22Rv1 (cell line): ENCODE measurements at regions not wholly inside any gene's neighbourhood (a gene's known extent, or its start where the extent isn't known, plus 50 kb on each side); places are given as distances from the start of the nearest gene placed in this dataset.

Experiments used
- ZFX ChIP-seq: fragments of 450-650 bp; IDR thresholded peaks from 2 replicates; pipeline ENCODE4 v1.6.1; 2017; ENCODE audit warnings: antibody characterized with exemption, borderline replicate concordance
- TF ChIP-seq, protein P1 (sequence below): fragments of 450-650 bp; IDR thresholded peaks from 2 replicates; pipeline ENCODE4 v1.5.1; 2017; ENCODE audit warnings: mild to moderate bottlenecking

DNA sequence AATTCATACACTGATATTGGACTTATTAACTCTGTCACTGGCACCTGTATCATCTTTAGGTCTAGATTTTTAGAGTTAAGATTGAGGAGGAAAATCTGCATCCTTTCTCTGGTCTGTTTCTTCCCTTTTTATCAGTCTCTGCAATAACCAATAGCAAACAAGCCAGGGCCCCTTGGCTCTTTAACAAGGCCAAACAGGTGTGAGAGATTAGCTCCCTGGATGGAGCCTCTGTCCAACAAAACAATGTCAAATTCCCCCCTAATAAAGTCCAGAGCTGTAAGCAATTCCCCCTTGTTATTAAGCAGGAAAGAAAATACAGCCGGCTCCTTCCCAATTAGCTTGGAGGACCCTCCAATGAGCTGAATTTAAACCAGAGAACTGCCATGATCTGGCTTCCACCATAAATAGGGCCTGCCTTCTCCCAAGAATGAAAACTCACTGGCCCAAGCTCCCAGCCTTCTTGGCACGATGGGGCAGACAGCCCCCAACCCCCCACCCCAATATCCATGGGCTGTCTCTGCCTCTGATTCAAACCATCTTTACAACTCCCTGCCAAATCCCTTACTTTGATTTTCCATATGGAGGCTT is 56.1 kb upstream of the SOX9 start:
- TF ChIP-seq, protein P1, sequence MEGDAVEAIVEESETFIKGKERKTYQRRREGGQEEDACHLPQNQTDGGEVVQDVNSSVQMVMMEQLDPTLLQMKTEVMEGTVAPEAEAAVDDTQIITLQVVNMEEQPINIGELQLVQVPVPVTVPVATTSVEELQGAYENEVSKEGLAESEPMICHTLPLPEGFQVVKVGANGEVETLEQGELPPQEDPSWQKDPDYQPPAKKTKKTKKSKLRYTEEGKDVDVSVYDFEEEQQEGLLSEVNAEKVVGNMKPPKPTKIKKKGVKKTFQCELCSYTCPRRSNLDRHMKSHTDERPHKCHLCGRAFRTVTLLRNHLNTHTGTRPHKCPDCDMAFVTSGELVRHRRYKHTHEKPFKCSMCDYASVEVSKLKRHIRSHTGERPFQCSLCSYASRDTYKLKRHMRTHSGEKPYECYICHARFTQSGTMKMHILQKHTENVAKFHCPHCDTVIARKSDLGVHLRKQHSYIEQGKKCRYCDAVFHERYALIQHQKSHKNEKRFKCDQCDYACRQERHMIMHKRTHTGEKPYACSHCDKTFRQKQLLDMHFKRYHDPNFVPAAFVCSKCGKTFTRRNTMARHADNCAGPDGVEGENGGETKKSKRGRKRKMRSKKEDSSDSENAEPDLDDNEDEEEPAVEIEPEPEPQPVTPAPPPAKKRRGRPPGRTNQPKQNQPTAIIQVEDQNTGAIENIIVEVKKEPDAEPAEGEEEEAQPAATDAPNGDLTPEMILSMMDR, result no peak
- TF ChIP-seq ZFX, result no peak
